HCT116 (cell line): ENCODE measurements at regions not wholly inside any gene's neighbourhood (a gene's known extent, or its start where the extent isn't known, plus 50 kb on each side); places are given as distances from the start of the nearest gene placed in this dataset.

Experiments
- ATF3 ChIP-seq: IDR thresholded peaks from 2 replicates; pipeline ENCODE4 v1.6.1; 2012
- CTCF ChIP-seq, 3 experiments: fragments of 200-600 bp in 1 of 3; sonication (generic) in 1 of 3; IDR thresholded peaks in 2 of 3; conservative IDR thresholded peaks in 1 of 3; 2 replicates each; pipeline ENCODE4 v1.5.1; 2012 to 2017; ENCODE audit warnings: low read depth in 2 of 3, low read length in 2 of 3, antibody characterized with exemption in 1 of 3, borderline replicate concordance in 1 of 3, control low read depth in 1 of 3, mild to moderate bottlenecking in 1 of 3, mixed read lengths in 1 of 3, mixed run types in 1 of 3, moderate library complexity in 1 of 3; ENCODE audit not compliant: insufficient read depth in 1 of 3
- EGR1 ChIP-seq: IDR thresholded peaks from 2 replicates; pipeline ENCODE4 v1.6.1; 2012; ENCODE audit warnings: low read depth
- EZH2 ChIP-seq: fragments of 200-600 bp; sonication (generic); IDR thresholded peaks from 2 replicates; pipeline ENCODE4 v1.6.1; 2017; ENCODE audit warnings: antibody characterized with exemption, mixed run types
- EZH2phosphoT487 ChIP-seq: fragments of 200-600 bp; IDR thresholded peaks from 2 replicates; pipeline ENCODE4 v1.6.1; 2018; ENCODE audit warnings: antibody characterized with exemption, borderline replicate concordance
- MAX ChIP-seq: IDR thresholded peaks from 2 replicates; pipeline ENCODE4 v1.6.1; 2012
- POLR2A ChIP-seq: IDR thresholded peaks from 2 replicates; pipeline ENCODE4 v1.7.0; 2011; ENCODE audit warnings: borderline replicate concordance; ENCODE audit not compliant: insufficient read depth, insufficient read length; ENCODE audit errors: extremely low read depth
- POLR2AphosphoS5 ChIP-seq: IDR thresholded peaks from 2 replicates; pipeline ENCODE4 v1.6.1; 2011; ENCODE audit warnings: mild to moderate bottlenecking, low read depth, low read length, moderate library complexity
- REST ChIP-seq: IDR thresholded peaks from 2 replicates; pipeline ENCODE4 v1.6.1; 2012; ENCODE audit warnings: low read depth
- SIN3A ChIP-seq: IDR thresholded peaks from 2 replicates; pipeline ENCODE4 v1.6.1; 2012; ENCODE audit warnings: low read depth
- SRF ChIP-seq: IDR thresholded peaks from 2 replicates; pipeline ENCODE4 v1.6.1; 2012; ENCODE audit warnings: low read depth
- YY1 ChIP-seq: IDR thresholded peaks from 2 replicates; pipeline ENCODE4 v1.6.1; 2011; ENCODE audit warnings: low read length, low read depth, moderate library complexity, mild to moderate bottlenecking; ENCODE audit not compliant: insufficient replicate concordance; ENCODE audit errors: extremely low read depth
- ZBTB33 ChIP-seq: IDR thresholded peaks from 2 replicates; pipeline ENCODE4 v1.6.1; 2011; ENCODE audit warnings: mild to moderate bottlenecking, low read length, moderate library complexity; ENCODE audit not compliant: insufficient replicate concordance; ENCODE audit errors: extremely low read depth

GRCh38 chrX:3468031-3468430 lies 121.6 kb upstream of the MXRA5 start:
- no peak for TF ChIP-seq ATF3
- TF ChIP-seq CTCF (IDR thresholded peaks at IDR 0.05 in 2 of 3, conservative IDR thresholded peaks at IDR 0.05 in 1 of 3; ENCODE audit: borderline replicate concordance in 1 of 3, insufficient read depth in 1 of 3, low read depth in 2 of 3, low read length in 2 of 3), result no peak
- TF ChIP-seq POLR2A, result no peak
- no peak for TF ChIP-seq POLR2AphosphoS5
- no peak for TF ChIP-seq MAX
- TF ChIP-seq ZBTB33, result no peak
- no peak for TF ChIP-seq YY1
- TF ChIP-seq REST, result no peak
- TF ChIP-seq EZH2, result no peak
- no peak for TF ChIP-seq SRF
- no peak for TF ChIP-seq SIN3A
- no peak for TF ChIP-seq EGR1
- no peak for TF ChIP-seq EZH2phosphoT487
